ENCODE measurements at regions not wholly inside any gene's neighbourhood (a gene's known extent, or its start where the extent isn't known, plus 50 kb on each side); places are given as distances from the start of the nearest gene placed in this dataset.

GRCh38 chr1:193542690-193543089 lies 356.3 kb upstream of the B3GALT2 start:
- TF ChIP-seq, protein P1, sequence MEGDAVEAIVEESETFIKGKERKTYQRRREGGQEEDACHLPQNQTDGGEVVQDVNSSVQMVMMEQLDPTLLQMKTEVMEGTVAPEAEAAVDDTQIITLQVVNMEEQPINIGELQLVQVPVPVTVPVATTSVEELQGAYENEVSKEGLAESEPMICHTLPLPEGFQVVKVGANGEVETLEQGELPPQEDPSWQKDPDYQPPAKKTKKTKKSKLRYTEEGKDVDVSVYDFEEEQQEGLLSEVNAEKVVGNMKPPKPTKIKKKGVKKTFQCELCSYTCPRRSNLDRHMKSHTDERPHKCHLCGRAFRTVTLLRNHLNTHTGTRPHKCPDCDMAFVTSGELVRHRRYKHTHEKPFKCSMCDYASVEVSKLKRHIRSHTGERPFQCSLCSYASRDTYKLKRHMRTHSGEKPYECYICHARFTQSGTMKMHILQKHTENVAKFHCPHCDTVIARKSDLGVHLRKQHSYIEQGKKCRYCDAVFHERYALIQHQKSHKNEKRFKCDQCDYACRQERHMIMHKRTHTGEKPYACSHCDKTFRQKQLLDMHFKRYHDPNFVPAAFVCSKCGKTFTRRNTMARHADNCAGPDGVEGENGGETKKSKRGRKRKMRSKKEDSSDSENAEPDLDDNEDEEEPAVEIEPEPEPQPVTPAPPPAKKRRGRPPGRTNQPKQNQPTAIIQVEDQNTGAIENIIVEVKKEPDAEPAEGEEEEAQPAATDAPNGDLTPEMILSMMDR (IDR thresholded peaks at IDR 0.05; ENCODE audit: low read length, missing control alignments): no peak

GRCh38 chr1:193540511-193540910 lies 354.1 kb upstream of the B3GALT2 start:
- no peak overlapping the region for H3K4me3 ChIP-seq (replicated peaks; ENCODE audit: low read depth, low read length)
- DNase-seq (ENCODE audit: low read depth): no peak
- TF ChIP-seq, protein P1 (IDR thresholded peaks at IDR 0.05; ENCODE audit: low read length, missing control alignments): no peak

More at GRCh38 chr1:193542690-193543089, 356.3 kb upstream of the B3GALT2 start:
- no peak for DNase-seq (ENCODE audit: low read depth)
- no peak overlapping the region for H3K4me3 ChIP-seq (replicated peaks; ENCODE audit: low read depth, low read length)

DNA sequence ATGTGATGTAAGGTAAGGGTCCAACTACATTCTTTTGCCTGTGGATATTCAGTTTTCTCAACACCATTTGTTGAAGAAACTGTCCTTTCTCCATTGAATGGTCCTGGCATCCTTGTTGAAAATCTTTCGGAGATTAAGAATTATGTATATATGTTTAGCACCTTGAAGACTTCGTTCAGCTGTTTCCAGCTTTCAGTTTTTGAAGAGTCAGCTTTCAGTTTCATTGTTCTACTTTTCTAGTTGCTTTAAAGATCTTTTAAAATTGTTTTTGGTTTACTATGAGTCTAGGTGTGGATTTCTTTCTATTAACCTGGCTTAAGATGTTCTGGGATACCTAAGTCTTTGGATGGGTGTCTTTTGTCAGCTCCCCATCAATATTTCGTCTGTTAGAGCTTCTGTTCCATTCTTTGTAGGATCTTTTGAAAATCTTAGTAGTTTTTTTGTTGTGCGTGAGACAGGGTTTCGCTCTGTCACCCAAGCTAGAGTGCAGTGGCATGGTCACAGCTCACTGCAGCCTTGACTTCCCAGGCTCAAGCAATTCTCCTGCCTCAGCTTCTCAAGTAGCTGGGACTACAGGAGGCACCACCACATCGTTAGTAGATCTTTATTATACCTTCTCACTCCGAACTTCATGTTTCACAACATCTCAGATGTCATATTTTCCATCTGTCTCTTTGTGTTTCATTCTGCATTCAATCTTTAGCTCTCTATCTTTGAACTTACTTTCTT lies 353.5 kb upstream of the B3GALT2 start:
- DNase-seq (ENCODE audit: low read depth): no peak
- TF ChIP-seq, protein P1 (IDR thresholded peaks at IDR 0.05; ENCODE audit: low read length, missing control alignments): no peak
- no peak overlapping the region for H3K4me3 ChIP-seq (replicated peaks; ENCODE audit: low read depth, low read length)

GRCh38 chr1:193538680-193539079 lies 352.3 kb upstream of the B3GALT2 start:
- TF ChIP-seq, protein P1 (IDR thresholded peaks at IDR 0.05; ENCODE audit: low read length, missing control alignments): no peak
- H3K4me3 ChIP-seq (replicated peaks; ENCODE audit: low read depth, low read length): no peak overlapping the region
- DNase-seq (ENCODE audit: low read depth): no peak

- DNase-seq (ENCODE audit: low read depth): no peak
- TF ChIP-seq, protein P1 (IDR thresholded peaks at IDR 0.05; ENCODE audit: low read length, missing control alignments): no peak
- no peak overlapping the region for H3K4me3 ChIP-seq (replicated peaks; ENCODE audit: low read depth, low read length)
Observed at GRCh38 chr1:193538003-193538354, 351.6 kb upstream of the B3GALT2 start.

DNA sequence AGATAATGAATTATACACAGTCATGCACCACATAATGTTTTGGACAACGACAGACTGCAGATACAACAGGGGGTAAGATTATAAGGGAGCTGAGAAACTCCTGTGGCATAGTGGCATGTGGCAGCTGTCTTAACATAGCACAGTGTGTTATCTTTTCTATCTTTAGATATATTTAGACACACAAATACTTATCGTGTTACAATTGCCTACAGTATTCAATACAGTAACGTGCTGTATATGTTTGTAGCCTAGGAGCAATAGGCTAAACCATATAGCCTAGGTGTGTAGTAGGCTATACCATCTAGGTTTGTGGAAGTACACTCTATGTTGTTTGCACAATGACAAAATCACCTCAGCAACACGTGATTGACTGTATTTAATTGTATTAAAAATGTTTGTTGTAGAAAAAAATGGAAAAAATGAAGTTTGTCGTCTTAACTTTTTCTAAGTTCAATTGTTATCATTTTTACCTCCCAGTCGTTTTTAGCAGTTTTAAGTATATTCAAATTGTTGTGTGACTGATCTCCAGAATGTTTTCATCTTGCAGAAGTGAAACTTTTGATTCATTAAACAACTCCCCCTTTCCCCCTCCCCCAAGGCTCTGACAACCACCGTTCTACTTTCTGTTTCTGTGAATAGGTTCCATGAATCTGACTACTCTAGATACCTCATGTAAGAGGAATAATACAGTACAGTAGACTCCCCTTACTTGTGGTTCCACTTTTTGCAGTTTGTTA lies 351.0 kb upstream of the B3GALT2 start:
- H3K4me3 ChIP-seq (replicated peaks; ENCODE audit: low read depth, low read length): no peak overlapping the region
- DNase-seq (ENCODE audit: low read depth): no peak
- TF ChIP-seq, protein P1 (IDR thresholded peaks at IDR 0.05; ENCODE audit: low read length, missing control alignments): no peak
